Upper lobe of left lung (tissue), 4 donors: ENCODE measurements at regions not wholly inside any gene's neighbourhood (a gene's known extent, or its start where the extent isn't known, plus 50 kb on each side); places are given as distances from the start of the nearest gene placed in this dataset.

ENCODE experiments used
- EP300 ChIP-seq, 4 donors: sonication (generic); formaldehyde crosslinking; IDR thresholded peaks; one replicate each; pipeline ENCODE4 v1.5.1; 2017; ENCODE audit warnings: antibody characterized with exemption in 4 of 4, control low read depth in 2 of 4
- POLR2A ChIP-seq, 4 donors: fragments of 450-650 bp; IDR thresholded peaks; one replicate each; pipeline ENCODE4 v1.5.1; 2016 to 2017; ENCODE audit warnings: antibody characterized with exemption in 4 of 4, mild to moderate bottlenecking in 2 of 4
- TF ChIP-seq, protein P1 (sequence below), 6 experiments: fragments of 450-650 bp in 4 of 6; fragments of 200-600 bp in 2 of 6; sonication (generic) in 2 of 6; IDR thresholded peaks; one replicate each; pipeline ENCODE4 v1.5.1; 2016 to 2019; ENCODE audit warnings: antibody characterized with exemption in 6 of 6

DNA sequence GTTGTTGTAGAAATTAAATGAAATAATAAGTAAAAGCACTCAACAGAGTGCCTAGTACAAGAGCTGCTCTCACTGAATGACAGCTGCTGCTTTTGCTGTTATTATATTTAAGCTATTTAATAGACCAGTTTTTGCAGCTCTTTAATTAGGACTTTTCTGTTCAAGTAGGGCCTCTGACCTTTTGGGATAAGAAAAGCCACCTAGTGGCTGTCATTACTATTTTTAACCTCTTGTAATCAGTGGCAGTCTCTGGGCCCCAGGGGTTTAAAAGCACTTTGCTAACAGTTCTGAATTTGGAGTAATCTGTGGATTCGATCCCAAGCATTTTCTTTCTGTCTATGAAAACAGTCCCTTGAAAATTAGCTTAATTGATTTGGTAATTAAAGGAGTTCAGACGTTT is 121.1 kb downstream of the NUDT12 start:
- TF ChIP-seq, protein P1, sequence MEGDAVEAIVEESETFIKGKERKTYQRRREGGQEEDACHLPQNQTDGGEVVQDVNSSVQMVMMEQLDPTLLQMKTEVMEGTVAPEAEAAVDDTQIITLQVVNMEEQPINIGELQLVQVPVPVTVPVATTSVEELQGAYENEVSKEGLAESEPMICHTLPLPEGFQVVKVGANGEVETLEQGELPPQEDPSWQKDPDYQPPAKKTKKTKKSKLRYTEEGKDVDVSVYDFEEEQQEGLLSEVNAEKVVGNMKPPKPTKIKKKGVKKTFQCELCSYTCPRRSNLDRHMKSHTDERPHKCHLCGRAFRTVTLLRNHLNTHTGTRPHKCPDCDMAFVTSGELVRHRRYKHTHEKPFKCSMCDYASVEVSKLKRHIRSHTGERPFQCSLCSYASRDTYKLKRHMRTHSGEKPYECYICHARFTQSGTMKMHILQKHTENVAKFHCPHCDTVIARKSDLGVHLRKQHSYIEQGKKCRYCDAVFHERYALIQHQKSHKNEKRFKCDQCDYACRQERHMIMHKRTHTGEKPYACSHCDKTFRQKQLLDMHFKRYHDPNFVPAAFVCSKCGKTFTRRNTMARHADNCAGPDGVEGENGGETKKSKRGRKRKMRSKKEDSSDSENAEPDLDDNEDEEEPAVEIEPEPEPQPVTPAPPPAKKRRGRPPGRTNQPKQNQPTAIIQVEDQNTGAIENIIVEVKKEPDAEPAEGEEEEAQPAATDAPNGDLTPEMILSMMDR (IDR thresholded peaks at IDR 0.05), result no peak
- TF ChIP-seq EP300 (IDR thresholded peaks at IDR 0.05) (no peak), POLR2A (IDR thresholded peaks at IDR 0.05) (no peak)
